ENCODE measurements at regions not wholly inside any gene's neighbourhood (a gene's known extent, or its start where the extent isn't known, plus 50 kb on each side); places are given as distances from the start of the nearest gene placed in this dataset.

GRCh38 chr4:175891851-175892250, 79.8 kb upstream of the GPM6A start:
- peak; percentile 51 for TF ChIP-seq CTCF (IDR thresholded peaks at IDR 0.05)

- no peak for TF ChIP-seq CTCF (IDR thresholded peaks at IDR 0.05)
Measured at GRCh38 chr4:175905925-175906324, 93.9 kb upstream of the GPM6A start.

GRCh38 chr4:175906384-175906783, 94.3 kb upstream of the GPM6A start:
- TF ChIP-seq CTCF (IDR thresholded peaks at IDR 0.05) = no peak

GRCh38 chr4:175910700-175911099, 98.6 kb upstream of the GPM6A start:
- TF ChIP-seq CTCF (IDR thresholded peaks at IDR 0.05) = no peak

GRCh38 chr4:175916626-175917351, 104.7 kb upstream of the GPM6A start:
- no peak for TF ChIP-seq CTCF (IDR thresholded peaks at IDR 0.05)

GRCh38 chr4:175927121-175927520, 115.1 kb upstream of the GPM6A start:
- no peak for TF ChIP-seq CTCF (IDR thresholded peaks at IDR 0.05)

- no peak for TF ChIP-seq CTCF (IDR thresholded peaks at IDR 0.05)
Measured at GRCh38 chr4:175929441-175929840, 117.4 kb upstream of the GPM6A start.

GRCh38 chr4:175929932-175930331, 117.9 kb upstream of the GPM6A start:
- TF ChIP-seq CTCF (IDR thresholded peaks at IDR 0.05) = no peak

Data from LNCAP (cell line).